Mucosa of stomach (tissue), 1 donor: ENCODE measurements at regions not wholly inside any gene's neighbourhood (a gene's known extent, or its start where the extent isn't known, plus 50 kb on each side); places are given as distances from the start of the nearest gene placed in this dataset.

Experiments
- H3K27me3 ChIP-seq: one replicate; pipeline ENCODE4 v1.7.0; 2013; ENCODE audit warnings: mild to moderate bottlenecking, low read length; ENCODE audit not compliant: control insufficient read depth, insufficient read depth
- H3K36me3 ChIP-seq: one replicate; pipeline ENCODE4 v1.7.0; 2013; ENCODE audit warnings: low read length; ENCODE audit not compliant: control insufficient read depth, insufficient read depth
- H3K4me1 ChIP-seq: one replicate; pipeline ENCODE4 v1.7.0; 2013; ENCODE audit warnings: mild to moderate bottlenecking, low read length; ENCODE audit not compliant: control insufficient read depth, insufficient read depth
- H3K4me3 ChIP-seq: one replicate; pipeline ENCODE4 v1.7.0; 2013; ENCODE audit warnings: low read length
- H3K9ac ChIP-seq: one replicate; pipeline ENCODE4 v1.7.0; 2013; ENCODE audit warnings: mild to moderate bottlenecking, low read length, moderate library complexity
- H3K9me3 ChIP-seq: one replicate; pipeline ENCODE4 v1.7.0; 2013; ENCODE audit warnings: mild to moderate bottlenecking, low read length, moderate library complexity; ENCODE audit not compliant: control insufficient read depth
- donor health status: Pancreatic carcinoma.

GRCh38 chr18:56252456-56252855 is 385.9 kb downstream of the TXNL1 start:
- Histone ChIP-seq H3K9me3 (no peaks in the 10 kb centered on the region), H3K27me3 (no peaks in the 10 kb centered on the region), H3K4me3 (no peak overlapping the region), H3K4me1 (no peaks in the 10 kb centered on the region), H3K36me3 (no peaks in the 10 kb centered on the region), H3K9ac (no peak overlapping the region)

GRCh38 chr18:56248610-56249235 is 389.7 kb downstream of the TXNL1 start:
- H3K9me3 ChIP-seq = no peaks in the 10 kb centered on the region
- no peaks in the 10 kb centered on the region for H3K36me3 ChIP-seq
- H3K4me3 ChIP-seq = no peak overlapping the region
- no peak overlapping the region for H3K9ac ChIP-seq
- H3K4me1 ChIP-seq = no peaks in the 10 kb centered on the region
- H3K27me3 ChIP-seq = no peaks in the 10 kb centered on the region

GRCh38 chr18:56246916-56247315 is 391.5 kb downstream of the TXNL1 start:
- H3K4me1 ChIP-seq = no peaks in the 10 kb centered on the region
- H3K9me3 ChIP-seq = no peaks in the 10 kb centered on the region
- no peak overlapping the region for H3K9ac ChIP-seq
- H3K27me3 ChIP-seq = no peaks in the 10 kb centered on the region
- no peaks in the 10 kb centered on the region for H3K36me3 ChIP-seq
- H3K4me3 ChIP-seq = no peak overlapping the region

- no peaks in the 10 kb centered on the region for H3K4me1 ChIP-seq
- H3K27me3 ChIP-seq = no peaks in the 10 kb centered on the region
- no peak overlapping the region for H3K9ac ChIP-seq
- no peak overlapping the region for H3K4me3 ChIP-seq
- H3K9me3 ChIP-seq = no peaks in the 10 kb centered on the region
- H3K36me3 ChIP-seq = no peaks in the 10 kb centered on the region
Measured at GRCh38 chr18:56245866-56246580, 392.4 kb downstream of the TXNL1 start.

GRCh38 chr18:56240405-56240804 is 398.0 kb downstream of the TXNL1 start:
- no peak overlapping the region for H3K4me3 ChIP-seq
- H3K9ac ChIP-seq = no peak overlapping the region
- H3K4me1 ChIP-seq = no peaks in the 10 kb centered on the region
- H3K36me3 ChIP-seq = no peaks in the 10 kb centered on the region
- no peaks in the 10 kb centered on the region for H3K27me3 ChIP-seq
- no peaks in the 10 kb centered on the region for H3K9me3 ChIP-seq

- no peak overlapping the region for H3K9ac ChIP-seq
- no peaks in the 10 kb centered on the region for H3K9me3 ChIP-seq
- no peak overlapping the region for H3K4me3 ChIP-seq
- H3K36me3 ChIP-seq = no peaks in the 10 kb centered on the region
- H3K27me3 ChIP-seq = no peaks in the 10 kb centered on the region
- H3K4me1 ChIP-seq = no peaks in the 10 kb centered on the region
Measured at GRCh38 chr18:56238576-56238975, 399.8 kb downstream of the TXNL1 start.

- Histone ChIP-seq H3K9ac (no peak overlapping the region), H3K4me3 (no peak overlapping the region), H3K4me1 (no peaks in the 10 kb centered on the region), H3K9me3 (no peaks in the 10 kb centered on the region), H3K27me3 (no peaks in the 10 kb centered on the region), H3K36me3 (no peaks in the 10 kb centered on the region)
Measured at GRCh38 chr18:56235481-56236013, 402.8 kb downstream of the TXNL1 start.

- no peaks in the 10 kb centered on the region for H3K27me3 ChIP-seq
Measured at GRCh38 chr18:56235071-56235470, 403.3 kb downstream of the TXNL1 start.

GRCh38 chr18:56233595-56233994 is 404.8 kb downstream of the TXNL1 start:
- no peaks in the 10 kb centered on the region for H3K27me3 ChIP-seq
- H3K4me3 ChIP-seq = no peak overlapping the region
- H3K4me1 ChIP-seq = no peaks in the 10 kb centered on the region
- H3K36me3 ChIP-seq = no peaks in the 10 kb centered on the region
- H3K9me3 ChIP-seq = no peaks in the 10 kb centered on the region
- no peak overlapping the region for H3K9ac ChIP-seq

More at GRCh38 chr18:56235071-56235470, 403.3 kb downstream of the TXNL1 start:
- H3K36me3 ChIP-seq = no peaks in the 10 kb centered on the region
- H3K9ac ChIP-seq = no peak overlapping the region
- no peaks in the 10 kb centered on the region for H3K4me1 ChIP-seq
- H3K4me3 ChIP-seq = no peak overlapping the region
- H3K9me3 ChIP-seq = no peaks in the 10 kb centered on the region

GRCh38 chr18:56226025-56226424 is 412.4 kb downstream of the TXNL1 start:
- Histone ChIP-seq H3K36me3 (no peaks in the 10 kb centered on the region), H3K9ac (no peak overlapping the region), H3K4me1 (no peaks in the 10 kb centered on the region), H3K4me3 (no peak overlapping the region), H3K27me3 (no peaks in the 10 kb centered on the region), H3K9me3 (no peaks in the 10 kb centered on the region)

GRCh38 chr18:56224669-56225561 is 413.5 kb downstream of the TXNL1 start:
- Histone ChIP-seq H3K27me3 (no peaks in the 10 kb centered on the region), H3K4me1 (no peaks in the 10 kb centered on the region), H3K4me3 (no peak overlapping the region), H3K36me3 (no peaks in the 10 kb centered on the region), H3K9ac (no peak overlapping the region), H3K9me3 (no peaks in the 10 kb centered on the region)
